Activated T-helper 1 cell treated with anti-CD3 and anti-CD28 coated beads, Interleukin-12 subunit alpha, Interleukin-12 subunit beta, Interleukin-2, Interleukin-4 antibody, amounts not matched to agents 30 ng/mL and 10 ng/mL and 1 ng/mL, durations not matched to agents 14 hours and 24 hours and 36 hours (primary cell): ENCODE measurements at regions not wholly inside any gene's neighbourhood (a gene's known extent, or its start where the extent isn't known, plus 50 kb on each side); places are given as distances from the start of the nearest gene placed in this dataset.
"Not testable (repeated sequence)": the region's sequence is repeated elsewhere in the genome, so short reads cannot be mapped to it uniquely, and the experiment has no call there.

Experiments used
- DNase-seq: peaks from one replicate; pipeline ENCODE4 v3.0.0; 2021; ENCODE audit warnings: low spot score
- H3K27ac Mint-ChIP-seq: one replicate; pipeline ENCODE4 v1.8.0; 2021; ENCODE audit warnings: mild to moderate bottlenecking, mixed read lengths
- H3K27me3 Mint-ChIP-seq: one replicate; pipeline ENCODE4 v1.8.0; 2022; ENCODE audit warnings: mild to moderate bottlenecking, moderate library complexity, mixed read lengths; ENCODE audit not compliant: insufficient read depth
- H3K36me3 Mint-ChIP-seq: one replicate; pipeline ENCODE4 v1.8.0; 2021; ENCODE audit warnings: low read depth, mixed read lengths
- H3K4me1 Mint-ChIP-seq: one replicate; pipeline ENCODE4 v1.8.0; 2021; ENCODE audit warnings: low read depth, mixed read lengths
- H3K4me3 Mint-ChIP-seq: one replicate; pipeline ENCODE4 v1.8.0; 2021; ENCODE audit warnings: mild to moderate bottlenecking, moderate library complexity, mixed read lengths
- H3K9me3 Mint-ChIP-seq: one replicate; pipeline ENCODE4 v1.8.0; 2021; ENCODE audit warnings: mixed read lengths
- intact Hi-C: fragments of 100-400 bp; cut with micrococcal nuclease; formaldehyde crosslinking; loops from one replicate; pipeline ENCODE4 v1.15.1; 2024

GRCh38 chr21:8996487-8996968 is 1524.9 kb upstream of the TPTE start:
- H3K9me3 Mint-ChIP-seq, result peaks cover 65% of the 10 kb centered on the region
- H3K27ac Mint-ChIP-seq, intact Hi-C loops, H3K36me3 Mint-ChIP-seq, DNase-seq, H3K4me1 Mint-ChIP-seq, H3K27me3 Mint-ChIP-seq, H3K4me3 Mint-ChIP-seq: not testable (repeated sequence)

GRCh38 chr21:8997011-8997440 is 1524.4 kb upstream of the TPTE start:
- H3K27me3 Mint-ChIP-seq, result no peaks in the 10 kb centered on the region
- intact Hi-C loops, result no loop called here
- H3K9me3 Mint-ChIP-seq, result peaks cover 60% of the 10 kb centered on the region
- H3K4me1 Mint-ChIP-seq, result no peaks in the 10 kb centered on the region
- no peaks in the 10 kb centered on the region for H3K36me3 Mint-ChIP-seq
- no peak for DNase-seq
- no peak overlapping the region for H3K27ac Mint-ChIP-seq
- no peak overlapping the region for H3K4me3 Mint-ChIP-seq

- intact Hi-C loops, result not testable (repeated sequence)
These were observed 1523.7 kb upstream of the TPTE start for GRCh38 chr21:8997443-8998390.

DNA sequence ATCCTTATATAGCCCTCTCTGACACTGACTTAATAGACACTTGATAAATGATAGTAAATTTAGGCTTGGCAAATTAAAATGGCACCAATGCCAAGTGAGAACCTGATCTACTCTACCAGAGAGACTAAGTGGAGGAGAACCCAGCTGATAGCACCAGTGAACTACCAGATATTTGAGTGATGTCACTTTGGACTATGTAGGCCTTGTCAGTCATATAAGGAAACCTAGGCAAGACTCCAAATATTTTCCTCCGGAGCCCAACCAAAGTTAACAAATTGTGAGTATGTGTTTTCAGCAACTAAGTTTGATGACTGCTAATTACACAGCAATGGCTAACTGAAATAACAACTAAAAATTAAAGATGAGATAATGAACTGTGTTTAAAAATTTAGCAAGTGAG is 1522.9 kb upstream of the TPTE start:
- peaks cover 54% of the 10 kb centered on the region for H3K9me3 Mint-ChIP-seq
- H3K27me3 Mint-ChIP-seq, H3K27ac Mint-ChIP-seq, intact Hi-C loops, H3K36me3 Mint-ChIP-seq, H3K4me3 Mint-ChIP-seq, DNase-seq, H3K4me1 Mint-ChIP-seq: not testable (repeated sequence)

More at GRCh38 chr21:8997443-8998390, 1523.7 kb upstream of the TPTE start:
- not testable (repeated sequence) for DNase-seq, H3K27ac Mint-ChIP-seq, H3K36me3 Mint-ChIP-seq, H3K4me1 Mint-ChIP-seq, H3K27me3 Mint-ChIP-seq, H3K4me3 Mint-ChIP-seq
- H3K9me3 Mint-ChIP-seq, result peaks cover 58% of the 10 kb centered on the region

DNA sequence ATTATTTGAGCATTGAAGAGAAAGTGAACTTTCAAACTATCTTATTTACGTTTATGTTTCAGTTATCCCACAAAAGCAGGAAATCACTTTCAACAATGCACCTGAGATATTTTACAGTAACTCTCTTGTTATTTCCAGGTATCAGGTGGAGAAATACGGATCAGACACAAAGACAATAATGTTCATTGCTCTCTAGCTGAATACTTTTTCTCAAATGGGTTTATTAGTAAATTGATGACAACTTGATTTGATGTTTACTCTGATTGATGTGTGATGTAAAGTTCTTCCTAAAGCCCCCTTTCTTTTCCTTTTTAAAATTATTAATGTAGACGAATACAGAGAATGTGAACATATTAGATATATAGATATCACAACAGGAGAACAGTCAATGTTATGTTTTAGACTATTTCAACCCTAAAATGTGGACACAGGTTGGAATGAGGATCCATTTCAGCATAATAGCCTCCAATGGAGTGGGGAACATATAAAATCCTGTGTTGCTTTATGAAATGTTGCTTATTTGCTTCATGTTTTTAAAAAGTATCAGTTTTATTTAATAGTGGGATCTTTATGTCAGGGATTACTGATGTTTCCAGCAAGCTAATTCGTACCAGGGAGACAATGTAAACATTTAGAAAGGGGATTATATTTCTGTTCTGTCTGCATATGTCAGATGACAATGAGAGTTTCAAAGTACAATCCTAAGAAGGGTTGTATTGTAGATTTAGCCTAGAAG is 1522.3 kb upstream of the TPTE start:
- peaks cover 55% of the 10 kb centered on the region for H3K9me3 Mint-ChIP-seq
- intact Hi-C loops, result no loop called here
- no peak for DNase-seq

DNA sequence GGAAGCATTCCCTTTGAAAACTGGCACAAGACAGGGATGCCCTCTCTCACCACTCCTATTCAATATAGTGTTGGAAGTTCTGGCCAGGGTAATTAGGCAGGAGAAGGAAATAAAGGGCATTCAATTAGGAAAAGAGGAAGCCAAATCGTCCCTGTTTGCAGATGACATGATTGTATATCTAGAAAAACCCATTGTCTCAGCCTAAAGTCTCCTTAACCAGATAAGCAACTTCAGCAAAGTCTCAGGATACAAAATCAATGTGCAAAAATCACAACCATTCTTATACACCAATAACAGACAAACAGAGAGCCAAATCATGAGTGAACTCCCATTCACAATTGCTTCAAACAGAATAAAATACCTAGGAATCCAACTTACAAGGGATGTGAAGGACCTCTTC is 1521.3 kb upstream of the TPTE start:
- intact Hi-C loops, H3K4me1 Mint-ChIP-seq, H3K36me3 Mint-ChIP-seq, H3K27ac Mint-ChIP-seq, H3K4me3 Mint-ChIP-seq, H3K27me3 Mint-ChIP-seq, DNase-seq: not testable (repeated sequence)
- H3K9me3 Mint-ChIP-seq, result peaks cover 51% of the 10 kb centered on the region

More for the DNA sequence above, 1522.3 kb upstream of the TPTE start:
- Mint-ChIP-seq H3K27me3 (no peaks in the 10 kb centered on the region), H3K36me3 (no peaks in the 10 kb centered on the region), H3K27ac (no peak overlapping the region), H3K4me1 (no peaks in the 10 kb centered on the region), H3K4me3 (no peak overlapping the region)

DNA sequence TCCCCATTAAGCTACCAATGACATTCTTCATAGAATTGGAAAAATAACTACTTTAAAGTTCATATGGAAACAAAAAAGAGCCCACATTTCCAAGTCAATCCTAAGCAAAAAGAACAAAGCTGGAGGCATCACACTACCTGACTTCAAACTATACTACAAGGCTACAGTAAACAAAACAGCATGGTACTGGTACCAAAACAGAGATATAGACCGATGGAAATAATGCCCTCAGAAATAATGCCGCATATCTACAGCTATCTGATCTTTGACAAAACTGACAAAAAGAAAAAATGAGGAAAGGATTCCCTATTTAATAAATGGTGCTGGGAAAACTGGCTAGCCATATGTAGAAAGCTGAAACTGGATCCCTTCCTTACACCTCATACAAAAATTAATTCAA is 1520.7 kb upstream of the TPTE start:
- H3K27ac Mint-ChIP-seq, DNase-seq, H3K27me3 Mint-ChIP-seq, intact Hi-C loops, H3K4me3 Mint-ChIP-seq, H3K4me1 Mint-ChIP-seq, H3K36me3 Mint-ChIP-seq: not testable (repeated sequence)
- peaks cover 51% of the 10 kb centered on the region for H3K9me3 Mint-ChIP-seq

DNA sequence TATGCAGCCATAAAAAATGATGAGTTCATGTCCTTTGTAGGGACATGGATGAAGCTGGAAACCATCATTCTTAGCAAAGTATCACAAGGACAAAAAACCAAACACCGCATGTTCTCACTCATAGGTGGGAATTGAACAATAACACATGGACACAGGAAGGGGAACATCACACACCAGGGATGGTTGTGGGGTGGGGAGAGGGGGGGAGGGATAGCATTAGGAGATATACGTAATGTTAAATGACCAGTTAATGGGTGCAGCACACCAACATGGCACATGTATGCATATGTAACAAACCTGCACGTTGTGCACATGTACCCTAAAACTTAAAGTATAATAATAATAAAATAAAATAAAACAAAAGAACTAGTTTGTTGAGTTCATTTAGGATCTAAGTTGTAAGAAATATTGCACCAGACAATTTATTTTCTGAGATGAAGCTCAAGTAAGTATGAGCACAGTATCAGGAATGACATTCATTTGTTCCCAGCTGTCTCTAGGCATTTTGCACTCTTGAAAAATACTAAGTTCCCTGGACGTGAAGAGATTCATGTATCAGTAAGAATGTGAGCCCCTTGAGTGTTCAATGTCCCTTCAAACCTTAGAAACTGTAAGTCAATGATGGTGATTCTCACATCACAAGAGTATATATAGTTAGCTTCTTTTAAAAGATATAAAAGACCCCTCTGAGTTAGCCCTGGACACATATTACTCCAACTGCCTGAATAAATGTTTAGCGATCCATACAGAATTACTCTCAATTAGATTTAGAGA is 1519.3 kb upstream of the TPTE start:
- H3K27ac Mint-ChIP-seq, H3K4me3 Mint-ChIP-seq, H3K36me3 Mint-ChIP-seq, DNase-seq, intact Hi-C loops, H3K27me3 Mint-ChIP-seq, H3K4me1 Mint-ChIP-seq: not testable (repeated sequence)
- peaks cover 57% of the 10 kb centered on the region for H3K9me3 Mint-ChIP-seq

DNA sequence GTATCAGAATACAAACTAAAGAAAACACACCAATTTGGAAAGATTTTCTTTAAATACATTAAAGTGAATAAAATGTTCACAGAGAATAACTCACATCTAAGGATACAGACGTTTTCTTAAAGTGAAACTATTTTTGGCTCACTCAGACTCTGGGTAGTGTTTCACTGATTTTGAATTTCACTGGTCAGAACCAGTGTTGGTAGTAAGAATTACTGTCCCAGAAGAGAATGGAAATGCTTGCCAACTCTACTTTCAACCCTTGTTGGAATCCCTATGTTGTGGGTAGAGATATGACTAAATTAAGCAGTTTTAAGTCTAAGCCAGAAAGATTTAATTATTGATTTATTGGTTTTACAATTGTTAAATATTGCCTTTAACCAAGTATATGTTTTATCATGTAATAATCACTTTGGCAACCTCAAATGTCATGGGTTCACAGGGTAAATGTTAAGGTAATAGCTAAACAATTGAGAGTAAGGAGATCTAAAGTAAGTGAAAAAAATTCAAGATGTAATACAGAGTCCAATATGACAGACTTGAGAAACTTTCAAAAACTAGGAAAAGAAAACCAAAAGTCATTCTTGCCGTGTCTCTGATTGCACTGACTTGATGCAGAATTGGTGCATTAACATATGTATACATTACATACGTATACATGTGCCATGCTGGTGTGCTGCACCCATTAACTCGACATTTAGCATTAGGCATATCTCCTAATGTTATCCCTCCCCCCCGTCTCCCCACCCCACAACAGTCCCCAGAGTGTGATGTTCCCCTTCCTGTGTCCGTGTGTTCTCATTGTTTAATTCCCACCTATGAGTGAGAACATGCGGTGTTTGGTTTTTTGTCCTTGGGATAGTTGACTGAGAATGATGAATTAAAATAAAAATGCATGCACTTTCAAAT is 1517.2 kb upstream of the TPTE start:
- H3K27me3 Mint-ChIP-seq, H3K4me3 Mint-ChIP-seq, H3K27ac Mint-ChIP-seq, DNase-seq, H3K36me3 Mint-ChIP-seq, H3K4me1 Mint-ChIP-seq, intact Hi-C loops: not testable (repeated sequence)
- peaks cover 58% of the 10 kb centered on the region for H3K9me3 Mint-ChIP-seq

- H3K9me3 Mint-ChIP-seq, result peaks cover 57% of the 10 kb centered on the region
- H3K4me3 Mint-ChIP-seq, H3K27ac Mint-ChIP-seq, H3K36me3 Mint-ChIP-seq, H3K4me1 Mint-ChIP-seq, DNase-seq, H3K27me3 Mint-ChIP-seq, intact Hi-C loops: not testable (repeated sequence)
These were observed 1516.4 kb upstream of the TPTE start for GRCh38 chr21:9004815-9005518.

DNA sequence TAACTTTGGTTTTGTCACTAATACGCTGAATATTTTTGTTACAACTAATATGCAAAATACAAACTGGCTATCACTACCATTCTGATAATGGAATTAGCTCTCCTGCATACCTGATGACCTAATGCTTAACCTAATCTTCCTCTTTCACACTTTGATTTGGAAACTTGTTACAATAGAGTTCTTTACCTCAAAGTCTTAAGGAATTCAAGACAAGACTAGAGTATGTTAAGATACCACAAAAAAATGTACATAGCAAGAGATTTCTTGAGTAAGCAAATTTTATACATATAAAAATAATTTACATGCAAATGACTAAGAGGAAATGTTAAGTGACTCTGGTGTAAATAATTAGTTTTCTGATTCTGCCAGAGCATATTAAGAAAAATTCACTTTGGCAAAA is 1515.7 kb upstream of the TPTE start:
- intact Hi-C loops, H3K27me3 Mint-ChIP-seq, H3K4me1 Mint-ChIP-seq, DNase-seq, H3K36me3 Mint-ChIP-seq, H3K27ac Mint-ChIP-seq, H3K4me3 Mint-ChIP-seq: not testable (repeated sequence)
- peaks cover 50% of the 10 kb centered on the region for H3K9me3 Mint-ChIP-seq
